ENCODE measurements at regions not wholly inside any gene's neighbourhood (a gene's known extent, or its start where the extent isn't known, plus 50 kb on each side); places are given as distances from the start of the nearest gene placed in this dataset.

DNA sequence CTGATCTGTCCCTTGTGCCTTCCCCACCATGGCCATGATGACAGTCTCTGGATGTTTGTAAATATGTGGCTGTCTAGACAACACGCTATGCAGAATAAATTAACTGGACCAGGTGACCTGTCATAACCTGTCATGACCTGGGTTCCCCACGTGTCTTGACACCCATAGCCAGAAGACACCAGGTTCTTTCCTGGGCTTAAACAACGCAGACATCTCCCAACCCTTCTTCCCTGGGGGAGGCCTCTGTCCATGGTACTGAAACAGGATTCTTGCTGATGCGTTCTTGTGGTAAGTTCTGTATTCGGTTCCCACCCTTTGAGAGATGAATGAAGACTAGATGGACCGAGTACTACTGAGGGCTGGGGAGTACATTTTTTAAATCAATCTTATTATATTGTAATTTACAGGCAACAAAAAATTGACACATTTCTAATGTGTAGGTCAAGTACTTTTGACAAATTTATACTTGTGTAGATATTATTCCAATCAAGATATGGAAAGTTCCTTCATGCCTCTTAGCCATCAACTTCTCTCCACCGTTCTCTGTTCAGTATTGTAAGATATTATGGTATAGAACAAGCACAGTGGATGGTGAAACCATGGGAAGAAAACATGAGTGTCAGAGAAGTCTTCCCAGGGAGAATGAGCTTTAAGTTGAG lies 738.8 kb downstream of the PTPRU start:
- TF ChIP-seq ZNF274 (IDR thresholded peaks at IDR 0.05; ENCODE audit: low read depth, low read length) = no peak
- no peak for TF ChIP-seq SUZ12 (IDR thresholded peaks at IDR 0.05; ENCODE audit: extremely low read depth, insufficient read depth, insufficient read length)
- no peak for TF ChIP-seq YY1 (IDR thresholded peaks at IDR 0.05; ENCODE audit: insufficient read depth, insufficient read length)

All from NT2/D1 (cell line).